Hepatocyte (in vitro differentiated cells): ENCODE measurements at regions not wholly inside any gene's neighbourhood (a gene's known extent, or its start where the extent isn't known, plus 50 kb on each side); places are given as distances from the start of the nearest gene placed in this dataset.

Experiments used
- CTCF ChIP-seq: fragments of 200-600 bp; sonication (generic); IDR thresholded peaks from 2 replicates; pipeline ENCODE4 v1.5.1; 2016; ENCODE audit warnings: antibody characterized with exemption, mild to moderate bottlenecking; ENCODE audit not compliant: poor library complexity
- EZH2 ChIP-seq: fragments of 200-600 bp; sonication (generic); IDR thresholded peaks from 2 replicates; pipeline ENCODE4 v1.6.1; 2016; ENCODE audit warnings: antibody characterized with exemption, mild to moderate bottlenecking, borderline replicate concordance

GRCh38 chr7:152907042-152907761 is 147.7 kb downstream of the ACTR3B start:
- TF ChIP-seq CTCF (no peak), EZH2 (no peak)
